Globus pallidus (tissue), 1 donor: ENCODE measurements at regions not wholly inside any gene's neighbourhood (a gene's known extent, or its start where the extent isn't known, plus 50 kb on each side); places are given as distances from the start of the nearest gene placed in this dataset.

Experiments used
- DNase-seq: peaks from one replicate; pipeline ENCODE4 v3.0.0-alpha.2; 2015; ENCODE audit warnings: low spot score

DNA sequence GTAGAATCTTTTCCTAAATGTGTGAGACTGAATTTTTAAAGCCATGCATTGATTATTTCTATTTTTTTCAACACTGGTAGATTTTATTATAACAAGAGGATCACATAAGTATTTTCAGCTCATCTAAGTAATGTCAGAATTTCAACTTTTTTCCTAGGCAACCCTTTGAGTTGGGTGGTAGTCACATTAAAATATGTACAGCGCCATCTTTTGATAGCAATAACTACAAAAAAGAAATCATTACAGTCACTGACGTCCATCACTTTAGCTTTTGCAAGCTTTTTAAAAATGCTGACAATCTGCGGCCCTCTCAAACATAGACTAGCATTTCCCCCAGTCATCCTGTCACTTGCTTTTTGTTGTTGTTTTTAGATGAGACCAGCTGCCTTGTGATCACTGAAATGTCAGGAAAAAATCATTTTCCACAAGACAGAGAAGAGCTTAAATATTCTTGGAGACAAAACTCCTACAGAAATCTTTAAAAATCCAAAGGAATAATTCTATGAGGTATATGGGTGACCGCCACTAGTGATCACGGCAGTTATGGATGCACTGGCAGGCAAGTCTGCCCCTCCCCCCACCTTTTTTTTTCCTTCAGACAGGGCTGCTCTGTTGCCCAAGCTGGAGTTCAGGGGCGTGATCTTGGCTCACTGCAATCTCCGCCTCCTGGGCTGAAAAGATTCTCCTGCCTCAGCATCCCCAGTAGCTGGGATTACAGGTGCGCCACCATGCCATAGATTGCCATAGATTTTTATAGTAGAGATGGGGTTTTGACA, 384.0 kb upstream of the KCNMB2 start:
- peak; percentile 19 for DNase-seq

GRCh38 chr3:178152988-178153387, 383.2 kb upstream of the KCNMB2 start:
- DNase-seq, result no peak

- DNase-seq, result no peak
These were observed 380.7 kb upstream of the KCNMB2 start for GRCh38 chr3:178155521-178155920.

DNA sequence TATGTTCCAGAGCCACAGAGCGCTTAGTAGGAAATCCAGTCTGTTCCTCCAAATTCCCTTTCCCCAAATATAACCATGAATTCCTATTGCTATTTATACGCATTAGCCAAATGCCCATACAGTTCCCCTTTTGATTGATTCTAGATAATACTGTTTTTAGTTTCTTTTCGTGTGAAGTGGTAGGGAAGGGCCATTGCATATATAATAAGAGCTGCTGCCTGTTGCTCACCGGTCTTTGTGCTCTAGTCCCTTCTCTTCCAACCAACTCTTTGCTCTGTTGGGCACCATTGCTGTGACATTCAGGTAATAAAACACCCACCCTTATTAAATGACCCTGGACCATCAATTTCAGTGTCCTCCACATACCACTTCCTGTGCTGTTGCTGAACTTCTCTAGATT, 379.9 kb upstream of the KCNMB2 start:
- DNase-seq, result no peak

DNA sequence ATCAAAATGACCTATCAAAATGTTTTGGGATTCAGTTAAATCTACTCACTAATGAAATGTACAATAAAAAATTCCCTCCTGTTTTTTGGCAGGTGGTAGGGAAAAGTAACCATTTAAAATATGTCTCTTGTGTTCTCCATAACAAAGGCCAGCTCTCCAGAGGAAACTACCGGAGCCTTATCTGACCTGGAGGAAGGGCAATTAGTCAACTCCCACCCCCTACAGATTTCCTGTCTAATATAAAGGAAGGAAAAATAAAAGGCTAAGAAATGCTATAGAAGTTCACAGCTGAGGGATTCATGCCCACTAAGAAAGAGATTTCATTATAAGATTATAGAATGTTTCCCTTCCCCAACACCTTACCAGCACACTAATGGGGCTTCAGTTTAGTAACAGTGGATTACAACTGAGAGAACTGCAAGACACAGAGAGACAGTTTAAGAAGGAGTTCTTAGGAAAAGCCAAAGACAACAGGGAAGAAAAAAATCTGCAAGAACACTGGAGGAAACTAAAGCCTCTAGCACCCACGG, 376.5 kb upstream of the KCNMB2 start:
- DNase-seq, result no peak

- DNase-seq, result no peak
These were observed 366.8 kb upstream of the KCNMB2 start for GRCh38 chr3:178169421-178169820.

GRCh38 chr3:178170698-178171535, 365.3 kb upstream of the KCNMB2 start:
- no peak for DNase-seq

GRCh38 chr3:178172121-178172520, 364.1 kb upstream of the KCNMB2 start:
- no peak for DNase-seq

- no peak for DNase-seq
These were observed 361.9 kb upstream of the KCNMB2 start for GRCh38 chr3:178174201-178174915.

- no peak for DNase-seq
These were observed 355.1 kb upstream of the KCNMB2 start for GRCh38 chr3:178181088-178181487.

DNA sequence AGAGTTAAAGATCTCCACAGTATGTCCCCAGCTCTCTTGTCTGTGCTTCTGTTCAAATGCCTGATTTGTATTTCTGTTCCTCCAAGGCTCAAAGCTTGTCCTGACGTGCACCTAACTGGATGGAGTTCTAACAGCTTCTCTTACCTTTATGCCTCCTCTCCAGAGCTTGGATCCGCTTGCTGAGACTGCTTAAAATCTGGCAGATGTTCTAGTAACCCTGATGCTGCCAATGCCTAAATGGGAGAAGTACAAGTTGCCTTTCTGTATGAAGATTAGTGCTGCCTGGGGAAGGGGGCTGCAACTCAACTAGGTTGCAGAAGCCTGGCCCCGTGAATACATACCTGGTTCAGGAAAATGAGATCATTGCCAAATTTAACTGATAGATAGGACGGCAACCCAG, 354.5 kb upstream of the KCNMB2 start:
- DNase-seq, result no peak

DNA sequence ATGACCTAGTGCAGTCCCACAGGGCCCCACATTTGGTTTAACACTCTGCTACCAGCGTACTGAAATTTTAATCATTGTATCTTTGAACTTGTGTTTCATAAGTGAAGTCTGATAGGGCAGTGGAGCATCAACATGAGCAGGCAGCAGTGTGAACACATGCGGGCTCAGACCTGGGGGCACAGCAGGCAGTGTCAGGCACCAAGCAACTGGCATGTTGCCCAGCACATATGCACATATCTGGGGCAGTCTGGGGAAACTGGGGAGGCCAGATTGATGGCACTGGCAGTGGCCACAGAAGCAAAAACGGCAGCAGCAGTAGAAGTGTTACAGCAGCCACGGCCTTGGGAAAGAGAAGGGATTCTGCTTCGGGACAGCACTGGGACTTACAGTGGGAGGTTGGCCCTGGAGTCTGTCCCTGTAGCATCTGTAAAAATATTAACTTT, 353.9 kb upstream of the KCNMB2 start:
- DNase-seq, result peak; percentile 41

- no peak for DNase-seq
These were observed 351.4 kb upstream of the KCNMB2 start for GRCh38 chr3:178184833-178185232.

DNA sequence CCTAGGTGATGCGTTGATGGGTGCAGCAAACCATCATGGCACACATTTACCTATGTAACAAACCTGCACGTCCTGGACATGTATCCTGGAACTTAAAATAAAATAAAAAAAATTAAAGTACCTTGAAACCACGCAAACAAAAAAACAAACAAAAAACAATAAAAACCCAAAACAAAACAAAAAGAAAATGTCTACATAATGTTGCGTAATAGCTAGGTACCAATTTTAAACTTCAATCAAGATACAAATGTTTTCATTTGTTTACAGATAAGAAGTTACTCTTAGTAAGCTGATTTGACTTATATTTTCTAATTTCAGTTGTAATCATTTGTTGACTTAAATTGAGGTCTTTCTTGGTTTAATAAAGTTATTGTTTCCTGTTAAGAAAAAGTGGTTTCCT, 349.6 kb upstream of the KCNMB2 start:
- no peak for DNase-seq

DNA sequence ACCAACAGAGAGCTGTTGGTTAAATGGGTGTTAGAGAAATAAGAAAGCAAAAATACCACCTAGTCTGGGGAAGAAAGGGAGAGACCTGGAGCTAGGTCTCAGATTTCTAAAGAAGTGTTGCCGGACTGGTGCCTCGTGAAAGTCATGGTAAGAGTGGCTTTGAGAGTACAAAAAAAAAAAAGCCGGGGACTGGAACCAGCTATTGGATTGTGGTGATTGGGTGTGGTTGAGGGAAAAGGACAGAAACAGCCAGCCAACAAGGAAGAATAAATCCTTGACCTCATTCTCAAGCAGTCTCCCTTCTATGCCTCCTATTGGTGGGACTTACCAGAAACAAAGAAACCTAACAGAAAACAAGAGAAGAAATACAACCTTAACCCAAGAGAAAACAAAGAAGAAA, 346.4 kb upstream of the KCNMB2 start:
- no peak for DNase-seq

GRCh38 chr3:178193846-178194245, 342.4 kb upstream of the KCNMB2 start:
- no peak for DNase-seq

GRCh38 chr3:178194539-178194938, 341.7 kb upstream of the KCNMB2 start:
- DNase-seq, result no peak

DNA sequence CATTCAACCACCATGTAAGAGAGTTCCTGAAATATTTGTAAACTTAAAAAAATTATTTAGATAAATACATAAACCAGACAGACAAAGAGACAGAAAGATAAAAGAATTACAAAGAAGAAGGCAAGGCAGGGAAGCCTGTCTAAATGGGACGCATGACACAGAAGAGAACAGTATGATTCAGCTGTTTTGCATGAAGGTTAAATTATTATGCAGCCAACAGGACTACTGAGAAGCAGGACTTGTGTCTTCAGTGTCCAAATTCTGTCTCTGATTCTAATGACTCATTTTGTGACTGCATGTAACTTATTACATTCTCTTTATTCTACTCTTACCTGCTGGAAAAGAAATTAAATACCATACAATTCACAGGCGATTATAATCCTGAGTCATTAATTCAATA, 340.4 kb upstream of the KCNMB2 start:
- no peak for DNase-seq

GRCh38 chr3:178198329-178198728, 337.9 kb upstream of the KCNMB2 start:
- DNase-seq, result no peak

GRCh38 chr3:178200316-178200715, 335.9 kb upstream of the KCNMB2 start:
- no peak for DNase-seq

GRCh38 chr3:178201714-178202113, 334.5 kb upstream of the KCNMB2 start:
- DNase-seq, result no peak

GRCh38 chr3:178202194-178202593, 334.0 kb upstream of the KCNMB2 start:
- DNase-seq, result no peak
